ENCODE measurements at regions not wholly inside any gene's neighbourhood (a gene's known extent, or its start where the extent isn't known, plus 50 kb on each side); places are given as distances from the start of the nearest gene placed in this dataset.
"Not testable (repeated sequence)": the region's sequence is repeated elsewhere in the genome, so short reads cannot be mapped to it uniquely, and the experiment has no call there.

GRCh38 chr11:31956310-31956709 lies 134.6 kb upstream of the RCN1 start:
- DNase-seq: no peak

GRCh38 chr11:31955838-31956237 lies 135.0 kb upstream of the RCN1 start:
- no peak for DNase-seq

- DNase-seq: no peak
Measured at GRCh38 chr11:31953803-31954327, 137.0 kb upstream of the RCN1 start.

DNA sequence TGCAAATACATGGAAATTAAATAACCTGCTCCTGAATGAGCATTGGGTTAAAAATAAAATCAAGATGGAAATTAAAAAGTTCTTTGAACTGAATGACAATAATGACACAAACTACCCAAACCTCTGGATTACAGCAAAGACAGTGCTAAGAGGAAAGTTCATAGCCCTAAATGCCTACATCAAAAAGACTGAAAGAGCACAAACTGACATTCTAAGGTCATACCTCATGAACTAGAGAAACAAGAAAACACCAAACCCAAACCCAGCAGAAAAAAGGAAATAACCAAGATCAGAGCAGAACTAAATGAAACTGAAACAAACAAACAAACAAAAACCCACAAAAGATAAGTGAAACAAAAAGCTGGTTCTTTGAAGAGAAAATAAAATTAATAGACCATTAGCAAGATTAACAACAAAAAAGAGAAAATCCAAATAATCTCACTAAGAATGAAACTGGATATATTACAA lies 138.6 kb upstream of the PAX6 start:
- DNase-seq: not testable (repeated sequence)

DNA sequence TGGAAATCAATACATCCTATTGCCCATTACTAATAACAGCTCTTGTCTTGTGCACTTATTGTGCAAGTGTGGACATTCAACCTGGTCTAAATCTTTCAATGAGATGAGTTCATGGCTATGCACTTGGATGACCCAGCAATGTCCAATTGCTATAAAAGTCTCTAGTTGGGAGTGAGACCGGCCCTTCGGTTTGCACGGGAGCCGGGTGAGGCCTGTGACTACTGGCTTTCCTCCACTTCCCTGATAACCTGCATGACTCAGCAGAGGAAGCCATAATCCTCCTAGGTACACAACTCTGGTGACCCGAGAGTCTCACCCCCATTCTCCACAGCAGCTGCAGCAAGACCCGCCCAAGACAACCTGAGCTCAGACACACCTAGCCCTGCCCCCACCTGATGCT lies 135.9 kb upstream of the PAX6 start:
- DNase-seq: no peak

DNA sequence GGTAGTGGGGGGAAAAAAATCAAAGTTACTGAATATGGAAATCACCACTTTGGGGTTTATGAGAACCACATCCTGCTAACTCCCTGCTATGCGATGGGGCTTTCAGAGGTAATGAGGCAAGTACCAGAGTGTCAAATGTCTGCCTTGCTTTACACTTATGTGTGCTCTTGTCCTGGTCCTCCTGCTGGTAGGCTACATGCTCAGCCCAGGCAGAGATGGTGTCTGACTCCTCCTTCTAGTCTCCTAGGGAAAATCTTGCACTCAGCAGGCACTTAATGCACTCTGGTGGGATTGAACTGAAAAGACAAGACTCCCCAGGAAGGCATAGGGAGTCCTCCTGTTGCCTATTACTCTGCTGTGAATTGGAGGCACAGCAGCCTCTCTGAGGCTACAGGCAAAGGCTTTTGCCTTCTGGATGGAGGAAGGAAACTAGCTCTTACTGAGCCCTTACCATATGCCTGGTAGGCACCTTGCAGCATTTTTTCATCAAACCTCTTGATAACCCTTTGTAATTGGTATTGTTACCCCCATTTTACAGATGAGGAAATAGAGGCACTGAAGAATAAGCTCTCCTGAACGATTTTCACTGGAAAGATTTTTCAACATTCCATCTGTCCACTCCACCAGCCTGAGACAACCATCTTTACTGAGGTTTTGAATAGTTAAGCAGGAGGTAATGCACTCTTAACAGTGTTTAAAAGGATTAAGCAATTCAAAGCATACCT lies 132.1 kb upstream of the PAX6 start:
- DNase-seq: no peak

- DNase-seq: peak; percentile 68
Measured at GRCh38 chr11:31940371-31941037, 129.4 kb upstream of the PAX6 start.

- no peak for DNase-seq
Measured at GRCh38 chr11:31939004-31939403, 127.9 kb upstream of the PAX6 start.

DNA sequence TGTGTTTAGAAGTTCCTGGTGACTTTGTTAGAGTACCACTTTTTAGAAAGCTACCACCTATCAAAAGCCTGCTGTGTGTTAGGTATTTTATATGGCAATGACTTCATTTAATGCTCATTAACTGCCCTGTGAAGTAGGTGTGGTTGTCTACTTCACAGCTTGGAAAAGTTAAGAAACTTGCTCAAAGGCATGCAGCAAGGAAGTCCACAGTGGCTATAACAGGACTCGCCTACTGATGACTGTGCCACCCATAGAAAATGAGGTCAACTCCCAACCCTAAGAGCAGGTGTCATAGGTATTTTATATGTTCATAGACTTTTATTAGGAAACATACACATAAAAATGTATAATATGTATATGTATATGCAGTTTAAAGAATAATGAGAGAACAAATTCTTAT lies 125.2 kb upstream of the PAX6 start:
- DNase-seq: no peak

DNA sequence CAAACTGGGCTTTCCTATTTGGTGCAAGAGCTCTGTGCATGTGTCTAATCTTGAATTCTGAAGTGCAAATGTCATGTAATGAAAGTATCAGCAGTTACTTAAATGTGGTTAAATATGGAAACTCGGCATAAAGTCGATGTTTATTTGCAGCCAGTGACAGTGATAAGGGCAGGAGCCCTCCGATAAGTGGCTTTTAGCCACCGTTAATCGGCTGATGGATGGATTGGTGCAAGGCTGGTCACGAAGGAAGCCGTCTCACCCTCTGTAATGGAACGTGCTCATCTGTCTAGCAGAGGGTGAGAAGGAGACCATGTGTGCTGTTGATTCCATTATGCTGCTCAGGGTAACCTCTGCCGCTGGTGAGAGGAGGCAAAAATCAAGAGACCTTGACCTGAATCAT lies 121.8 kb upstream of the PAX6 start:
- DNase-seq: no peak

DNA sequence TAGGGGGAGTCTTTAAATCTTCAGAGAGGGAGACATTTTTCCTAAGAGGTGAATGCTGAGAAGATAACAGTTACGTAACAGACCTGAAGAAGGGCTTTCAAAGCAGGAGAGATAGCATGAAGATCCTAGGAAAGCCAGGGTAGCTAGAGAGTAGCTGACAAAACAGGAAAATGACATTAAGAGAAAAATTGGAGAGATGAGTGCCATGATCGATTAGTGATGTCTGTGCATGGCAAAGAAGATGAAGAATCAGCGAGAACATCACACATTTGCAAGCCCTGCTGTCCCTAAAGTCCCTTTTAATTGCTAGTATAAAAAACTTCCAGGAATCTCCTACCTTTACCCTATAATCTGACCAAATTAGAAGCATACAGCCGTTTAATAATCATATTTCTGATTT lies 116.9 kb upstream of the PAX6 start:
- DNase-seq: no peak

GRCh38 chr11:31926816-31927528 lies 115.8 kb upstream of the PAX6 start:
- DNase-seq: no peak

DNA sequence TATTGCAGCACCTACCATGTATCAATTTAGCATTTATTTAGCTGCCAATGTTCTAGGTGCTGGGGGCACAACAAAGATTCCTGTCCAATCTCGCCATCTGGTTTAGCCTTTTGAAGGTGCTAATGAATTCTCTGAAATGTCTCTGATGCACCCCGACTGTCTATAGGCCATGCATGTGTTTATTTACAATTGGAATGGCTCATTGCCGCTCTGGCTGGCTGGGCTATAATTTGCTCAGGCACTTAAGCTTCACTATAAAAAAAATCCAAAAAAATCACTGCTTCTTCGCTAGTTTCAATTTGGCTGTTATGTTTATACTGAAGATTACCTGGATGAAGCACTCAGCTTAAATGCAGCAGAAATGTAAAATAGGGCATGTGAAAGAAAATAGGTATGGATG lies 115.0 kb upstream of the PAX6 start:
- DNase-seq: no peak

DNA sequence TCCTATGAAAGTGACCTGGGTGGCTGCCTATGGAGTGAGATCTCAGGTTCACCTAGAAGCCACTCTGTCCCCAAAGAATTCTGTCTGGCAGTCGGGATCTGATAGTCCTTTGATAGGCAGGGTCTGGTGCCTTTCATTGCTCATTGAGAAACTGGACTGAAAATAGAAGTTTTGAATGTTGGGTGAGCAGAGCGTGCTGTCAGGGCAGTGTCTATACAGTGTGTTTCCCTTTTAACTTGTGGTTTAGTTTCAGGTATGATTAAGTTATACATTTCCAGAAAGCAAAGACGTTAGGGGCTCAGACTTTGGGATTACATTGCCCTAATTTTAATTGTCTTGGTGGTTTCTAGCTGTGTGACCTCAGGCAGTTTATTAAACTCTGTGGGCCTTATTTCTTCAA lies 111.3 kb upstream of the PAX6 start:
- no peak for DNase-seq

DNA sequence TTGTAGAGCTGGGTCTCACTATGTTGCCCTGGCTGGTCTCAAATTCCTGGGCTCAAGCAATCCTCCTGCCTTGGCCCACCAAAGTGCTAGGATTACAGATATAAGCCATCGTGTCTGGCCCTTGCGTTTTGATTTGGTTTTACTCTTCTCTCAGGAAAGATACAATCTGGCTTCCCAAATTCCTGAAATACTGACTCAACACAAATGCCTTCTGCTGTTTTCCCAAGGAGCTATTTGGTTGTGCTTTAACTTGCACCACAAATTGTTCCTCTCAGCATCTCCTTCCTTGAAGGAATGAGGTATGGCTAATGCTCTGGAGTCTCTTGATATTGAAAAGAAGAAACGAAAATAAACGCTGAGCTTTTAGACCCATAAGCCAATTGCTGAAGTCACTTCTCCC lies 110.0 kb upstream of the PAX6 start:
- DNase-seq: peak; percentile 42

DNA sequence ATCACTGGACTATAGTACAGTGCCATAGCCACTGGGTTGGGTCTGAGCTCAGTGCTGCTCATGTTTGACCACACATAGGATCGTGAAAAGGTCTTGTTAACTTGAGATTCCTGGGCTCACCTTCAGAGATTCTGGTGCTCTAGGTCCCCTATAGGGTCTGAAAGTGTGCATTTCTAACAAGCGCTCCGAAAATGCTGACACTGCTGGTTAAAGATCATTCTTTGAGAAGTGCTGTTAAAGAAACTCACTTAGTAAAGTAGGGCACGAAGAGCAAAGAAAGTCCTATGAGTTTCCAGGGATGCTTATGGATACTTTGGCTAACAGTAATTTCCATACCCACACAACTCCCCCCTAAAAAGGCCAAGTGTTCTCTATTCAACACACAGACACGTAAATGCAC lies 108.1 kb upstream of the PAX6 start:
- no peak for DNase-seq

DNA sequence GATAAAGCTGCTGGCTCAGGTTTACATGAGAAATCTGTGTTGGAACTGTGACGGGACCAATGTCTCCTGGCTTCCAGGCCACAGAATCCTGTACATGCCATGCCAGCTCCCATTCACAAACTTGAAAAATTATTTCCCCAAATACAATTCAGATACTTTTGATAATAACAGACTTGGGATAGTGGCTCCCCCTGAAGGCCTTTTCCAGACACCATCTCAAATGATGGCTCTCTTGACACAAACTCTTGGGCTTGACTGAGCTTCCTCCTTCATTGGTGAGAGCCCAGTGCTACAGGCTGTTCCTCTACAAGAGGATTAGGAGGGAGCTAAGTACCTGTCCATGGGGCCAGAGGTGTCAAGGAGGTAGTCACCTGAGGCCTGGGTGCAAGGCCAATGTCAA lies 104.7 kb upstream of the PAX6 start:
- DNase-seq: no peak

- DNase-seq: no peak
Measured at GRCh38 chr11:31913985-31914384, 102.9 kb upstream of the PAX6 start.

GRCh38 chr11:31912808-31913207 lies 101.7 kb upstream of the PAX6 start:
- no peak for DNase-seq

DNA sequence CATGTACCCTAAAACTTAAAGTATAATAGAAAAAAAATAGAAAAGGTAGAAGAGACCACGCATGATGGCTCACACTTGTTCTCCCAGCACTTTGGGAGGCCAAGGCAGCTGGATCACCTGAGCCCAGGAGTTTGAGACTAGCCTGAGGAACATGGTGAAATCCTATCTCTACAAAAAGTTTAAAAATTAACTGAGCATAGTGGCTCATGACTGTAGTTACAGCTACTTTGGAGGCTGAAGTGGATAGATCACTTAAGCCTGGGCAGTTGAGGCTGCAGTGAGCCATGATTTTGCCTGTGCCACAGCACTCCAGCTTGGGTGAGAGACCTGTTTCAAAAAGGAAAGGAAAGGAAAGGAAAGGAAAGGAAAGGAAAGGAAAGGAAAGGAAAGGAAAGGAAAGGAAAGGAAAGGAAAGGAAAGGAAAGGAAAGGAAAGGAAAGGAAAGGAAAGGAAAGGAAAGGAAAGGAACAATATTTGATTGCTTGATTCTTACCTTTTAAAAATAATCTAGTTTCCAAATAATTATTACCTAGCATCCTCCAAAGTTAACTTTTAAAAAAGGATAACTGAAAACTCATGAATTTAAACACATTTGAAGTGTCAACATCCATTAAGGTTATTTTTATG lies 99.9 kb upstream of the PAX6 start:
- DNase-seq: no peak

- no peak for DNase-seq
Measured at GRCh38 chr11:31903225-31904074, 92.3 kb upstream of the PAX6 start.

- DNase-seq: no peak
Measured at GRCh38 chr11:31902706-31903105, 91.6 kb upstream of the PAX6 start.
